Hepatocyte (in vitro differentiated cells): ENCODE measurements at regions not wholly inside any gene's neighbourhood (a gene's known extent, or its start where the extent isn't known, plus 50 kb on each side); places are given as distances from the start of the nearest gene placed in this dataset.

Experiments used
- CTCF ChIP-seq: fragments of 200-600 bp; sonication (generic); IDR thresholded peaks from 2 replicates; pipeline ENCODE4 v1.5.1; 2016; ENCODE audit warnings: antibody characterized with exemption, mild to moderate bottlenecking; ENCODE audit not compliant: poor library complexity
- EZH2 ChIP-seq: fragments of 200-600 bp; sonication (generic); IDR thresholded peaks from 2 replicates; pipeline ENCODE4 v1.6.1; 2016; ENCODE audit warnings: antibody characterized with exemption, mild to moderate bottlenecking, borderline replicate concordance
- EZH2phosphoT487 ChIP-seq: fragments of 200-600 bp; sonication (generic); IDR thresholded peaks from one replicate; pipeline ENCODE4 v1.6.1; 2018; ENCODE audit warnings: antibody characterized with exemption, mild to moderate bottlenecking, low read depth, moderate library complexity; ENCODE audit not compliant: unreplicated experiment, severe bottlenecking

GRCh38 chr10:71038921-71039320 lies 150.6 kb upstream of the PCBD1 start:
- TF ChIP-seq CTCF (no peak), EZH2 (no peak), EZH2phosphoT487 (no peak)
